Osteoblast (primary cell): ENCODE measurements at regions not wholly inside any gene's neighbourhood (a gene's known extent, or its start where the extent isn't known, plus 50 kb on each side); places are given as distances from the start of the nearest gene placed in this dataset.

ENCODE experiments used
- DNase-seq: peaks from one replicate; pipeline ENCODE4 v3.0.0; 2011; ENCODE audit warnings: low spot score, mixed read lengths; ENCODE audit not compliant: insufficient read length; ENCODE audit errors: missing footprints
- H2AFZ ChIP-seq: 2 replicates; pipeline ENCODE4 v1.6.0; 2011; ENCODE audit warnings: mild to moderate bottlenecking, low read length
- H3K27ac ChIP-seq: 2 replicates; pipeline ENCODE4 v1.5.1; 2011; ENCODE audit warnings: mild to moderate bottlenecking, low read depth, low read length, moderate library complexity
- H3K27me3 ChIP-seq: 2 replicates; pipeline ENCODE4 v1.6.0; 2012; ENCODE audit warnings: mild to moderate bottlenecking, control low read depth, inconsistent platforms, low read length, moderate library complexity; ENCODE audit not compliant: insufficient read depth
- H3K36me3 ChIP-seq: 2 replicates; pipeline ENCODE4 v1.5.1; 2011; ENCODE audit warnings: mild to moderate bottlenecking, low read length, control low read depth, moderate library complexity; ENCODE audit not compliant: insufficient read depth
- H3K4me1 ChIP-seq: 2 replicates; pipeline ENCODE4 v1.5.1; 2011; ENCODE audit warnings: mild to moderate bottlenecking, low read length, control low read depth, moderate library complexity; ENCODE audit not compliant: insufficient read depth
- H3K4me2 ChIP-seq: 2 replicates; pipeline ENCODE4 v1.6.0; 2011; ENCODE audit warnings: mild to moderate bottlenecking, low read length; ENCODE audit not compliant: insufficient read depth
- H3K4me3 ChIP-seq: fragments of 200-600 bp; sonication (generic); 3 replicates; pipeline ENCODE4 v1.5.1; 2012; ENCODE audit warnings: mild to moderate bottlenecking, low read length, inconsistent platforms; ENCODE audit not compliant: insufficient read depth
- H3K79me2 ChIP-seq: 2 replicates; pipeline ENCODE4 v1.6.0; 2012; ENCODE audit warnings: mild to moderate bottlenecking, low read length, control low read depth, inconsistent platforms; ENCODE audit not compliant: insufficient read depth
- H3K9me3 ChIP-seq: 2 replicates; pipeline ENCODE4 v1.5.1; 2011; ENCODE audit warnings: low read depth, low read length, control low read depth
- H4K20me1 ChIP-seq: 2 replicates; pipeline ENCODE4 v1.6.0; 2012; ENCODE audit warnings: mild to moderate bottlenecking, low read length, control low read depth; ENCODE audit not compliant: insufficient read depth
- CTCF ChIP-seq: IDR thresholded peaks from 2 replicates; pipeline ENCODE4 v1.5.1; 2011; ENCODE audit warnings: mild to moderate bottlenecking, low read depth, low read length, moderate library complexity; ENCODE audit errors: extremely low read depth

GRCh38 chr1:34270181-34270580 lies 93.5 kb downstream of the C1orf94 start:
- Histone ChIP-seq H3K4me1 (no peaks in the 10 kb centered on the region), H3K79me2 (no peaks in the 10 kb centered on the region), H4K20me1 (no peaks in the 10 kb centered on the region), H3K27ac (no peak overlapping the region), H3K4me3 (no peak overlapping the region), H2AFZ (no peak overlapping the region), H3K4me2 (no peak overlapping the region), H3K36me3 (no peaks in the 10 kb centered on the region), H3K27me3 (no peaks in the 10 kb centered on the region), H3K9me3 (no peaks in the 10 kb centered on the region)
- peak; percentile 21 for DNase-seq
- no peak for TF ChIP-seq CTCF

GRCh38 chr1:34272152-34272551 lies 95.4 kb downstream of the C1orf94 start:
- DNase-seq: no peak
- no peak overlapping the region for H3K4me3 ChIP-seq

GRCh38 chr1:34275150-34275549 lies 98.4 kb downstream of the C1orf94 start:
- Histone ChIP-seq H3K4me2 (no peak overlapping the region), H3K9me3 (no peaks in the 10 kb centered on the region), H3K27ac (no peak overlapping the region), H3K36me3 (no peaks in the 10 kb centered on the region), H3K4me3 (no peak overlapping the region), H3K79me2 (no peaks in the 10 kb centered on the region), H4K20me1 (no peaks in the 10 kb centered on the region), H3K4me1 (no peaks in the 10 kb centered on the region), H2AFZ (no peak overlapping the region), H3K27me3 (no peaks in the 10 kb centered on the region)
- DNase-seq: no peak
- no peak for TF ChIP-seq CTCF

More at GRCh38 chr1:34272152-34272551, 95.4 kb downstream of the C1orf94 start:
- Histone ChIP-seq H4K20me1 (no peaks in the 10 kb centered on the region), H3K4me2 (no peak overlapping the region), H3K36me3 (no peaks in the 10 kb centered on the region), H3K27ac (no peak overlapping the region), H2AFZ (no peak overlapping the region), H3K27me3 (no peaks in the 10 kb centered on the region), H3K79me2 (no peaks in the 10 kb centered on the region), H3K4me1 (no peaks in the 10 kb centered on the region), H3K9me3 (no peaks in the 10 kb centered on the region)
- no peak for TF ChIP-seq CTCF

- no peak for DNase-seq
- no peak for TF ChIP-seq CTCF
Observed at GRCh38 chr1:34276606-34277005, 99.9 kb downstream of the C1orf94 start.

More at GRCh38 chr1:34276606-34277005, 99.9 kb downstream of the C1orf94 start:
- no peaks in the 10 kb centered on the region for H3K36me3 ChIP-seq
- no peak overlapping the region for H3K4me2 ChIP-seq
- H3K4me1 ChIP-seq: no peaks in the 10 kb centered on the region
- H4K20me1 ChIP-seq: no peaks in the 10 kb centered on the region
- no peak overlapping the region for H3K4me3 ChIP-seq
- H3K79me2 ChIP-seq: no peaks in the 10 kb centered on the region
- H3K27ac ChIP-seq: no peak overlapping the region
- no peaks in the 10 kb centered on the region for H3K9me3 ChIP-seq
- H3K27me3 ChIP-seq: no peaks in the 10 kb centered on the region
- H2AFZ ChIP-seq: no peak overlapping the region
